HG03457 (cell line): ENCODE measurements at regions not wholly inside any gene's neighbourhood (a gene's known extent, or its start where the extent isn't known, plus 50 kb on each side); places are given as distances from the start of the nearest gene placed in this dataset.

Experiments used
- ATAC-seq: cut with Tn5 transposase; IDR thresholded peaks from one replicate; pipeline ENCODE4 v1.9.1; 2021; ENCODE audit warnings: moderate number of reproducible peaks; ENCODE audit not compliant: unreplicated experiment

DNA sequence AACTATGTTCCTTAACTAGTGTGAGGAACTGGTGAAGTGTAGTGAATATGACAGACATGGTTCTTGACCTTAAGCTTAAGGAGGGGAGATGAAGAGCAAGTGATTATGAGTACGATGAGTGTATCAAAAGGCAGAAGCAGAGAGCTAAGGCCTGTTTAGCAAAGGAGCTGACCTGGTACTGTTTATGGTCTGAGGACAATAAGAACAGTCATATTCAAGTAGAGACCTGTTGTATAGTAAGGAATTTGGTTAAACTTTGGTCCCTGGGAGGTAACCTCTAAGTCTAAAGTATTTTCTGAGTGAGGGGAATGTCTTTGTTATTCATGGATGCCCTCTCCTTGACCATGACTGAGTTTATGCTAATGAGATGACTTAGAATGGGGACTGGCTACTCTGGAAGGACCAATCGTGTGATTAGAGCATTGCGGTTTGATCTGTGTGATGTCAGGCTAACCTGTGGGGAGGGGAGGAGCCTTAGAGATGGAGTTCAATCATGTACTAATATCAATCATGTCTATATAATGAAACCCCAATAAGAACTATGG lies 389.3 kb downstream of the BMP4 start:
- ATAC-seq, result no peak

DNA sequence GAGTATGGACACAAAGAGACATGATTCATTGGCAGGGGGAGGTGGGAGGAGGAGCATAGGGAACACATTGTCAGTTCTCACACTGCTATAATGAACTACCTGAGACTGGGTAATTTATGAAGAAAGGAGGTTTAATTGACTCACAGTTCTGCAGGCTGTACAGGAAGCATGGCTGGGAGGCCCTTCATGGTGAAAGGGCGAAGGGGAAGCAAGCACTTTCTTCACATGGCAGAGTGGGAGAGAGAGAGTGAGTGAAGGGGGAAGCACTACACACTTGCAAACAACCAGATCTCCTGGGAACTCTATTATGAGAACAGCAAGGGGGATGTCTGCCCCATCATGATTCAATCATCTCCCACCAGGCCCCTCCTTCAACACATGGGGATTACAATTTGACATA lies 391.8 kb downstream of the BMP4 start:
- ATAC-seq, result no peak

DNA sequence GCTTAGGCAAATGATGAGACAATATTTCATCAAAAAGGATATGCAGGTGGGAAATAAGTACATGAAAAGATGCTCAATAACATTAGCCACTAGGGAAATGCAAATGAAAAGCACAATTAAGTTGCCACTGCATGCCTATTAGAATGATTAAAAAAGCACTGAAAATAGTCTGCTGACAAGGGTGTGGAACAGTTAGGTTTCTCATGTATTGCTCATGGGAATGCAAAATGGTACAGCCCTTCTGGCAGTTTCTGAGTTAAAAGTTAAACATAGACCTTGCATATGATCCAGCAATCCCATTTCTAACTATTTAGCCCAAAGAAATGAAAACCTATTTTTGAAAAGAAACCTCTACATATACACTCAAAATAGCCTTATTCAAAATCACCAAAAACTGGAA lies 393.0 kb downstream of the BMP4 start:
- no peak for ATAC-seq

DNA sequence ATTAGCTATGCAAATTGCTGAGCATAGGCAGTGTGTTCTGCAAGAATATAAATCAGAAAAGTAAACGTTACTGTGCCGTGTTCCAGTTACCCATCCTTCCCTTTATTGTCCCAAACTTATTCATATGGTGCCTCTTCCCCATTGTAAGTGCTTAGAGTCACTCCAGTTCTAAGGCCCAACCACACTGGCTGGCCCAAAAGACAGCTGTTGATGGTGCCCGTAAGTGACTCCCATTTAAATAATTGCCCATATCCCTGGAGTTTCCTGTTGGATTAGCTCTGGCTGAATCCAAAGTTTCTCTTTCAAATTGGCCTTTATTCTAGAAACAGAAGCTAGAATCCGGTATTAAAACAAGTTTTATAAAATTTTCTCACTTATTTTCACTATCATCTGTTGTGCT lies 400.1 kb upstream of the DDHD1 start:
- no peak for ATAC-seq

DNA sequence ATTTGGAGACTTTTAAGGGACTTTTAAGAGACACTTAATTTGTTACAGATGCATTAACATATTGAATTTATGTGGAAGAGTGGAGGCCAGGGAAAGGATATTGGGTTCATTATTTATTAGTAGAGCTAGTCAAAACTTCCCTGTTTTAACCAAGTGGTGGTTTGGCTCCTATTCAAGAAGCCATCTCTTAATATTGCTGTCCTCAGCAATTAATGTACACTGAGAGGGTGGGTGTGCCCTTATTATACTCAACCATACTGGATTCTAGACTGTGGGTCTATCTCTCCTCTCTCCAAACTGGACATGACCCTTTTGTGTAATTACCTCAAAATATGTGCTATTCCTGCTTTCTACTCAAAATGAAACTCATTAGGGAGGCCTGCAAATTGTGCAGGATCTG lies 398.7 kb upstream of the DDHD1 start:
- no peak for ATAC-seq

DNA sequence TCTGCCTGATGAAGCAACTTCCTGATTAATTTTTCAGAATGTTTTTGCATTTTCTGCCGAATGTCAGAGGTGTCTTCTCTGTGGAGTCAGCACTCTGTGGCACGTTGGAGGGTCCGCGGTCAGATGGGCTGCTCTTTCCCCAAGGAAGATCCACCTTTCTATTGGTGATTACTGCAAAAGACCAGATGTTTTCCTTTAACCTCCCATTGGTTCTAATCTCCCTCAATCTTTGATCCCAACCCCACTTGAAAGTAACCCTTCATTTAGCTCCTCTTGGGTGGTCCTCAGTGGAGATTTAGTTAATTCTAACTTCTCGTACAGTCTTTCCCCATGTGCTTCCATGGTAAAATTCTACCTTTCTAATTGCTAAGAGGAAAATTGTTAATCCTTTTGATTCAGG lies 397.7 kb upstream of the DDHD1 start:
- ATAC-seq, result no peak

DNA sequence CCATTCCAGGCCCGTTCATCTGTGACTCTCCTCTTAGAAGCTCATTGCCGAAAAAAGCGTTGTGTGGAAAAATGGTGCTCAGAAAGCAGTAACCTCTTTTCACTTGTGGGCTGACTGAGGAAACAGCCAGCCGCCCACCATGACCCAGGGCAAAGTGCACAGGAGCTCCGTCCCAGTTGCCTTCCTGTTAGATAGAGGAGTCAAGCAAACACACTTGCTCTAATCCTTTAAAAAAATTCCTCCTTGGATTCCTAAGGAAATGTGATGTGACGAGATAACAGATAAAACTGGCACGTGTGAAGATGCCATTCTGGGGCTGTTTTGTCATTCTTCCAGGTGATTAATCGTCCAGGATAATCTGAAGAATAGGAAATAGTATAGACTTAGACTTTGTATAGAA lies 396.8 kb upstream of the DDHD1 start:
- no peak for ATAC-seq

DNA sequence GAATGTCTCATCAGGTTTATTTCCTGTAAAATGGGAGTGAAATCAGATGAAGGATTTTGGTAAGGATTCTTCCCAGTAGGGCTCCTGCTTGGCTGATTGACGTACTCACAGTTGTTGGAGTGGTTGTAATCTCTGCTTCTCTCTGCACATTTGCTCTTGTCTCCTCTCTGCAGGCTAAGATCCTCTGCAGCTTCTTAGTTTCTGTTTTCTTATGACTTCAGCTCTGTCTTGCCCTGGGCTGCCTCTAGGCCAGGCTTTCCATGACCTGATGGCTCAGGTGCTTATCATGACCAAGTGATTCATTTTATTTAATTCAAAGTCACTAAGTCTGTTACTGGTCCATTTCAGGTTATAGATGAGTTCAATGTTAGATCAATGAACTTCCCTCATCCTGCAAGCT lies 394.5 kb upstream of the DDHD1 start:
- ATAC-seq, result no peak

DNA sequence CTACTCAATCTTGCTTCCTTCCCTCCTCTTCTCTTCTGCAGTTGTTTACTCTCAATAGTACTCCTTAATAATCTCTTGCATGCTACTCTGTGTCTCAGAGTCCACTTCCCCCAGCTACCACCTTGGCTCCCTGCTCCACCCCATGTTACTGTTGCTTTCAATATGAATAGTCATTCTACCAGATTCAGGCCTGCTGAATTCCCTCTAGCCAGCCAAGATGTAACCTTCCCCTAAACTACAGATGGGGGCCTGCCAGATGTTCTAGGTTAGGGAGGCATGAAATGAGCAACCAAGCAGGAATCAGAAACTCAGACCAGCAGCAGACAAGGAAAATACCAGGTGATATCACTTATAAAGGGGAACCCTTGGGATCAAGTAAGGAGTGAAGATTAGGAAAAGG lies 392.1 kb upstream of the DDHD1 start:
- peak; percentile 56 for ATAC-seq

DNA sequence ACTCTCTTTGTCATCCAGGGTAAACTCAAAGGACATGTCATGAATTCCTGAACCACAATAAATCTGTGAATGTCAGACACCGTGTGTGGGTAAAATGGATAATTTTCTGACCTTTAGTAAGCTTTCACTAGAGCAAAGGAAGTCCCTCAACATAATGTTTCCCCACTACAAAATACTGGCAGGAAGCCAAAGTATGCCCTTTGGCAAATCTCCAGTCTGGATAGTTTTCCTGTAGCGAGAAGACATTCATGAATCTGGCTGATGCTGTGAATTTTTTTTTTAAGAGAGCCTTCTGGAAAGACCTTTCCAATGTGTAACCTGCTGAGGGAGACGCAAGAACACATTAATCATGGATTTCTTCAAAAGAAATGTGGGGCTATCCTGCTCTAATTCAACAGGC lies 389.6 kb upstream of the DDHD1 start:
- no peak for ATAC-seq

DNA sequence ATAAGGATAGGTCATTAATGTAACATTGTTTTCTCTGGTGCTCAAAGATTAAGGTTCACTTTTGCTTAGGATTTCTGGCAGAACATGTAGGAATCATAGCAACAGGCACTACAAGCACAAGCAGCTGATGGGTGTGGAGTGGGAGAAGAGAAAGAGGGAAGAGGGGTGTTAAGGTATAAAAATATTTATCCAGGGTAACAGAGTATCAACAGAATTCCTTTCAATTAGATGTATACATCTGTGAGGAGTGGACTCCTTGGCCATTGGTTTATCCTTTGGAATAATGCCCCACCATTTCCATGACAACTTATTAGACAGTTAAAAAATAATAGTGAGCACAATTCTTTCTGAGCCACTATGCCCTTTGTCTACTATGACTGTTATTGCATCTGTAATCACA lies 388.3 kb upstream of the DDHD1 start:
- no peak for ATAC-seq

DNA sequence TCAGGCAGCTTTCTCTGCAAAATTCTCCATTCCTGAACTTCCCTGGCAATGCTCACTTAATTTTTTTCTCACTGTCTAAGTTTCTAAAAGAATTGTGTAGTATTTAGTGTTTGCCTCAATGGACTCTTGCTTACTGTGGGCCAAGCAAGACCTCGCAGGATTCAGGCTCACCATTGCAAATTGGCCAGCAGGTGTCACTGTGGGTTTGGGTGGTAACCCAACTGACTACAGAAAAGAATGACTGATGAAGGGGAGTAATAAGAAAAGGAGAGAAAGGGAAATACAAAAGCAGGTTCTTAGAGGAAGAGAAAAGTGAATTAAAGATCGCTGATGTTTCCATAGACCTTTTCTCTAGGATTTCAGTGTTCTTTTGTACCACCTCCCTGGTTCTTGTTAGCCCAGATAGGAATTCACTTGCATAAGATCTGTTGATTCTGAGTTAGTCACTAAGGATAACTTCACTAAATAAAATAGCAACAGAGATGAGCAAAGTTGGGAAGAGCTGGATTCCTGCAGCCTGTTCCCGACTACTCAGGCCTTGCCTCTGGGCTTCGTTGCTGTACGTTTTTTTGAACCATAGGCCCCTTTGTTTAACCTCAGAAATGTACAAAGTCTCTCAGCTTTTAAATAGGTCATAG lies 386.5 kb upstream of the DDHD1 start:
- ATAC-seq, result peak; percentile 63

DNA sequence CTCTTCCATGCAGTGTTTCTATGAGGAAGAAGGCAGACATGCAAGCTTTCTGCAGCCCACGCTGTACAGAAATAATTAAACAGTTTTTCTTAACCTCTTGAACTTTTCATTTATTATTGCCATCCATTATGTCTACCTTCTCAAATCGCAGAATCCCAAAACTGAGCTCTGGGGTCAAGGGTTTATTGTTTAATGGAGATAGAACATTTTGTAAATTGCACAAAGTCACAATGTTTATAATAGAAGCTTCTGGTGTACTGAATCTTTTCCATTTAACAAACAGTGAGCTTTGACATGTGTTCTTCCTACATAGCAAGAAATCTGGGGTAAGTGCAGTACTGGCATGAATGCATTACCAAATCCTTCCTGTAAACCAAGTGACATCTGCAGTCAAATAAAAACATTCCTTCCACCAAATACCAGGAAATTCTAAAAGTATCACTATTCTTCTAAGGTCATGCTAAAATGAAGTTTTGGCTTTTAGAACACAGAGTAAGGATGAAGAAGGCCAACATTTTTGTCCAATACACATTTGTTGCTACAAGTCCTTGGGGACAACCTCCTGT lies 385.3 kb upstream of the DDHD1 start:
- no peak for ATAC-seq

DNA sequence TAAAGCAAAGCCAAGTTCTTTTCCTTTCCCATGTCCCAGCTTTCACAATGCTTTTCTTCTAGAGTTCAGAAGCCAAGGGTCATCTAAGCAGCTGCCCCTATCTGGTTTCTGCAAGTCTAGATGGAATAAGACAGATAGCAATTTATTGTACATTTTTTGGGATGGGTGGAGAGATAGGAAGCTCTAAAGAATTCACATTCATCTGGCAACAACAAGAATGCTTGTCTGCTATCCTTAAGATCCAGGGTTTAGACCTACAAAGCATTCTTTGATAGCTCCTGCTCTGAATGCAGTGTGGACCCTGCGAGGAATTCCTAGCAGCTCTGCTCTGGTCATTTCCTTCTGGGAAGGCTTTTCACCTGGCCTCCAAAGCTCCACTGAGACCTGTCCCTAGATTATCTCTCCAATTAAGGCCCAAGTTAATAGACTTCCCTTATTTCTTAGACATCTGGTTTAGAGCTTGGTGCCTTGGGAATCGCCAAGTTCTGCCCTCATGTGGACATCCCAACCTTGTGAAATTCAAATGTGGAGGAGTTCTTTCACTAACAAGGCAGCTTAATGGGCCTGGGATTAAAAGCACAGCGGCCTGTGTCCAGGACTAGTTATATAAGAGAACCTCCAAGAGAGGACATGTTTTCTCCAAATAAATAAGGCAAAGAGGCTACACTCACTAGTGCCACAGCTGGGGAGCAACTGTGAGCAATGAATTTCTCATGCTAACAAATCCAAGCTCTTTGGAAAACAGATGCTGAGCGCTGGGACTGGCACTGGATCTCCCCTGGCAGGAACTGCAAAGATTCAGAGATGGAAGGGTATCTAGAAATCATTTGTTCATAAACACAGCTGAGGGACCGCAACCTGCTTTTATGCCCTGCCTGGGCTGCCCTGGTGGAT lies 384.5 kb upstream of the DDHD1 start:
- no peak for ATAC-seq

DNA sequence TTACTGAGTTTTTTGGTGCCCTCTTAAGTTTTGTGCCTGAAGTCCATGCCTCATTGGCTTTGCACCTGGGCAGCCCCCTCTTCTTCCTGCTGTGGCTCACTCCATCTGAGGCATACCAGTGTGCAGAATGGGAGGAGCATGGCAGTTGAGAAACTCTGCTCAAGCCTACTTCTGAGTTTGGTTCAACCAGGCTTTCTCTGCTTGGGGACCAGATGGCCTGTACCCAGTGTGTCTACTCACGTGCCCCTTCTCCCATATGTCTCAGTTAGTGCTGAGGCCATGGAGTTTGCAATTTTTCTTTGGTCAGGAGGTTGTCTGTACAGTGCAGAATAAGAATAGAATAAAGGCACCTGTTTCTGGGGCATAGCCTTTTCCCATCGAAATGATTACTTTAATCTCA lies 383.3 kb upstream of the DDHD1 start:
- ATAC-seq, result no peak

DNA sequence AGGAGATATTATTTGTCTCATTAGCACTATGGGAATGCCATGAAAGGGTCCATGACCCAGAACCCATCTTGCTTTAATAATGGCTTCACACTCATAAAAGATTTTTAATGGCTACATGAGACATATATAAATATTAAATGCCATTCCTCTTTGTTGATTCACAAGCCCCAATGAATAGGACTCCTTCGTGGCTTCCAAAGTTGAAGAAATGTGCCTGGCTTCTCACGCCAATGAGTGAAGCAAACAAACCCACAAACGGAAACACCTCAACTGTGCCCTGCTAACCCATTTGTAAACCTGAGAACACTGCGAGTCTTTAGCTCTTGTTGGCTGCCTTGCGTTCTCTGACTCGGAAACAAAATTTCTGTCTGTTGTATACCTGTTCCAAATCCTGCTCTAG lies 381.7 kb upstream of the DDHD1 start:
- no peak for ATAC-seq

DNA sequence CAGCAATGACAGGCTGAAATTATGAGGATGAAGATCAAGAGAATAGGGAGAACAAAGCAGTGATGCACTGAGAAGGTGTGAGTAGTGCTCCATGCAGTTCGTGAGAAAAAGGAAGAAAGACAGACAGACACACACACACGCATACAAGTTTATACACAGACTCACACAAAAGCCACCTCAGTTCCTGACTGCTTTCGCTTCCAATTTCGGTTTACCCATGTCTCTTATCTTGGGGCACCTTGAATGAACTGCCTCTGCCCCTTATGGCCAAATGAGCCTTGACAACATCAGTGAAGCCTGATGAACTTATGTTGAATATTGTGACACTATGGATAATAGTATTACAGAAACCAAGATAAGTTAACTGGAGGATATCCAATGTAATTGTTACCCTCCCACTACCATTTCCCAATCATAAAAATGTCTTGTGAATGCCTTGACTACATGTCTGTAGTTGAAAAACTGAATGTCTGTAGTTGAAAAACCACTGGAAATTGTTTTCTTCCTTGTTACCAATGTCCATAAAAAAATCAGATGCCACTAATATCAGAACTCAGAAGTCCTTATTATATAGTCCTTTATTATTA lies 380.4 kb upstream of the DDHD1 start:
- ATAC-seq, result no peak

DNA sequence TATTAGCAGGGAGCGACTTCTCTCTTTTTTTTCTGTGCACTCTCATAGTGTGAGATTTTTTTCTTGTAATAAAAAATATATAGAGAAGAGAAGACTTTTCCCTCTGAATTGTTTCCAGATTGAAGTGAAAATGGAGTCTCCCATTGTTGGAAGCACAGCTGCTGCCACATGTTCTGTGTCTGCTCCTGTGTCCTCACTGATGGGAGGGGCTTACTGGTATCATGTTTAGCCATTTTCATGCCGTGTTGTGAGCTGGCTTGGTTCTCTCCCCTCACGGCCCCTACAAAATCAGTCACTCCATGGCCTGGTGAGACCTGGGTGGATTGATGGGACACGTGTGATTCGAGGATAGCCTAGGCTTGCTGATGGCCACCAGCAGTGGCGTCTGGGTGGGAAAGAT lies 379.7 kb upstream of the DDHD1 start:
- ATAC-seq, result no peak

DNA sequence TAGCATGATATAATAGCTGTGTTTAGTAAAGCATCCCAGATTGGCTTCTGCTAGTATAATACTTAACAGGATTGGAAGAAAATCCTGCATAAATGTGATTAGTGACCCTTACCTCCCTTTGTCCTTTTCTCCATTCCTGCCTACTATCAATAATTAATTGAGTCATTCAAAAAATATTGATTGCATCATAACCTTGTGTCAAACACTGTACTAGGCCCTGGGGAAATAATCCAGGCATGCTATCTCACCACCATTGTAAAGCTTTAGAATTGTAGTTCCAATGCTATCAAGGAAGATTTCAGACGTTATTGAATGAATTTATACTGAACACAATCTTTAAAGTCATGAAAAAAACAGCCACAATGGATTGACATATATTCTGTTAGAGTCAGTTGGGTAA lies 378.6 kb upstream of the DDHD1 start:
- no peak for ATAC-seq

DNA sequence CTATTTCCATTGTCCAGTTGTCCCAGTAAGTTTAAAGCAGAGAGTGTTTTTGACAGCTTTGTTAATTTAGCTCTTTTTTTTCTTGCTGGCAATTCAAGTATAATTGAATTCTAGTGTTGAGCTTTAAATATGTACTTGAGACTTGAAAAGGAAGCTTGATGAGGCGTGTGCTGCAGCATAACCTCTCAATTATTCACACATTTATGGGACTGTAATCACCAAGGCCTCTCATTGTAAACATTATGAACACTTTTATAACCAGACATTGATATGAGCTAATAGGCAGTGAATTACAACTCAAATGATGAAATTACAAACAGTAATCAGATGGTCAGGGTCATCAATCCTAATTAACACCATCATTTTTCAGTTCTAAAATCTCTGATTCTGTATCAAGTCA lies 378.0 kb upstream of the DDHD1 start:
- ATAC-seq, result no peak

DNA sequence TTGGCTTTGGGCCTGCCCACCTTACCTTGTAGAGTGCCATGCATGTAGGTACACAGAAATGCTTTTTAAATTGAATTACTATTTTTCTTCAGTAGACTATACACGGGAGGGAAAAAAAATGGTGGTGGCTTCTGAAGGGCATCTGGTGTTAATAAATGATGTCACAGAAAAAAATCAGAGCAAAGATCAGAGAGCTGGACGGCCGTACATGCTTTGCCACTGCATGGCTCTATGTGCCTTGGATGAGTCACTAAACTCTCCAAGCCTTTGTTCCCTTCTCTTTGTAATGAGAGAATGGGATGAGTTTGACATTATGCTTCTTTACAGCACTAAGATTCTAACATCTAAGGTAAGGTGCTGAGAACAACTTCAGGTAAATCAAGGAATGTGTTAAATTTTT lies 376.4 kb upstream of the DDHD1 start:
- no peak for ATAC-seq

DNA sequence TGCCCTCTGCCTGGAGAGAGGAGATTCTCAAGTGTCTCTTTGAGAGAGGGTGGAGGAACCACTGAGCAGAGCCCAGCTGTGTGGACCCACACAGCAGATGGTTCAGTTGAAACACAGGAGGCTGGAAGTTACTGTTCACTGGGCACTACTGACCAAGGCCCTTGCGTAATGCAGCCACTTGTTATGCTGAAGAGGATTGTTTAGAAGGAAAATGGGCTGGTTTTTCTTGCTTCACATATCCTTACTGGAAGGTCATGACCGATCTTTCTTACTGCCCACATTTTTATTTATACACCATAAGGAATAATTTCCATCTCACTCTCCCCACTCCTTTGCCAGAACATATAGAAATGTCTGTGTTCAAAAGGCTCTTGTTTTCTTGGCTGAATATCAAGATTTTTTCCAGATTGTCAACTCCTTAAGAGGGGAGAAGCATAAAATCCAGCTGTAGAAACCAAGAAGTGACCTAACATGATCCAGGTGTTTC lies 375.1 kb upstream of the DDHD1 start:
- ATAC-seq, result no peak
